OCI-LY1 (cell line): ENCODE measurements at regions not wholly inside any gene's neighbourhood (a gene's known extent, or its start where the extent isn't known, plus 50 kb on each side); places are given as distances from the start of the nearest gene placed in this dataset.

Source experiments
- H2AFZ ChIP-seq: fragments of 200-600 bp; sonication (generic), shearing (Covaris generic); 2 replicates; pipeline ENCODE4 v1.6.0; 2014; ENCODE audit warnings: antibody characterized with exemption, mild to moderate bottlenecking, low read length
- H3F3A ChIP-seq: fragments of 200-600 bp; sonication (generic), shearing (Covaris generic); 2 replicates; pipeline ENCODE4 v1.6.0; 2014; ENCODE audit warnings: mild to moderate bottlenecking, antibody characterized with exemption, low read length, moderate library complexity; ENCODE audit not compliant: insufficient read depth
- H3K27ac ChIP-seq: fragments of 200-600 bp; sonication (generic); 2 replicates; pipeline ENCODE4 v1.5.1; 2014; ENCODE audit warnings: low read length, mixed run types, mild to moderate bottlenecking, low read depth; ENCODE audit not compliant: poor library complexity, severe bottlenecking
- H3K27me3 ChIP-seq: fragments of 200-600 bp; sonication (generic); 2 replicates; pipeline ENCODE4 v1.6.0; 2014; ENCODE audit warnings: antibody characterized with exemption, mild to moderate bottlenecking, low read length, moderate library complexity; ENCODE audit not compliant: insufficient read depth
- H3K36me3 ChIP-seq: fragments of 200-600 bp; sonication (generic); 2 replicates; pipeline ENCODE4 v1.6.1; 2014; ENCODE audit warnings: mild to moderate bottlenecking, antibody characterized with exemption, low read length, moderate library complexity, mixed read lengths; ENCODE audit not compliant: insufficient read depth
- H3K4me1 ChIP-seq: fragments of 200-600 bp; sonication (generic); 2 replicates; pipeline ENCODE4 v1.5.1; 2014; ENCODE audit warnings: mild to moderate bottlenecking, low read length, moderate library complexity; ENCODE audit not compliant: insufficient read depth, severe bottlenecking
- H3K4me2 ChIP-seq: fragments of 200-600 bp; sonication (generic), shearing (Covaris generic); 2 replicates; pipeline ENCODE4 v1.6.1; 2014; ENCODE audit warnings: low read length
- H3K4me3 ChIP-seq: fragments of 200-600 bp; sonication (generic); 2 replicates; pipeline ENCODE4 v1.5.1; 2014; ENCODE audit warnings: low read length, low read depth, mild to moderate bottlenecking, mixed read lengths; ENCODE audit not compliant: poor library complexity, severe bottlenecking
- H3K79me2 ChIP-seq: fragments of 200-600 bp; shearing (Covaris generic); 2 replicates; pipeline ENCODE4 v1.6.1; 2016; ENCODE audit warnings: mixed run types, low read length, mixed read lengths; ENCODE audit not compliant: insufficient read depth
- H3K9ac ChIP-seq: fragments of 200-600 bp; sonication (generic), shearing (Covaris generic); 2 replicates; pipeline ENCODE4 v1.6.1; 2014; ENCODE audit warnings: mild to moderate bottlenecking, low read length, mixed read lengths
- H3K9me2 ChIP-seq: fragments of 200-600 bp; sonication (generic), shearing (Covaris generic); 2 replicates; pipeline ENCODE4 v1.6.1; 2014; ENCODE audit warnings: low read depth, mild to moderate bottlenecking, low read length, mixed read lengths
- H3K9me3 ChIP-seq: fragments of 200-600 bp; shearing (Covaris generic); 2 replicates; pipeline ENCODE4 v1.6.1; 2014; ENCODE audit warnings: low read length, mixed read lengths
- H4K20me1 ChIP-seq: fragments of 200-600 bp; sonication (generic), shearing (Covaris generic); 2 replicates; pipeline ENCODE4 v1.6.0; 2016; ENCODE audit warnings: mild to moderate bottlenecking, low read length; ENCODE audit not compliant: insufficient read depth
- CTCF ChIP-seq: fragments of 200-600 bp; sonication (generic), shearing (Covaris generic); IDR thresholded peaks from 2 replicates; pipeline ENCODE4 v1.5.1; 2017; ENCODE audit warnings: mild to moderate bottlenecking, antibody characterized with exemption, low read length, moderate library complexity, mixed read lengths
- EZH2 ChIP-seq: fragments of 200-600 bp; sonication (generic), shearing (Covaris generic); IDR thresholded peaks from 2 replicates; pipeline ENCODE4 v1.8.0; 2017; ENCODE audit warnings: borderline replicate concordance, mixed run types, mild to moderate bottlenecking, antibody characterized with exemption, low read length, moderate library complexity, mixed read lengths

DNA sequence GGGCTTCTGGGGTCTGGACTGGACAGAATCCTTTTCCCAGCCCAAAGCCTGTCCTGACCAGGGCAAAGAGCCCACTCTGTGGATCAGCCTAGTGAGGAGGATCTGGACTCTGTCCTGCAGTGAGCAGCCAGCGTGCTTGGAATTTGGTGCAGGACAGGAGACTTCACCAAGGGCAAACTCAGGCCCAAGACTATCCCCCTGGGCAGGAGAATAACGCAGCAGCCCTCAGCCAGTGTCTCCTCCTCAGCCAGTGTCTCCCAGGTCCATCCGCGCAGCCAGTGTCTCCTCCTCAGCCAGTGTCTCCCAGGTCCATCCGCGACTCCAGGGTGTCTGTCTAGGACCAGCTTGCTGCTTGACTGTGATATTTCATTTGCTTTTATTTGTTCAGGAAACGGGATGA, 1334.0 kb downstream of the TBC1D22A start:
- Histone ChIP-seq H2AFZ (no peak overlapping the region), H3K9me3 (no peaks in the 10 kb centered on the region)

GRCh38 chr22:48093981-48094380, 1331.5 kb downstream of the TBC1D22A start:
- H3K9me2 ChIP-seq, result no peaks in the 10 kb centered on the region
- peaks cover 4% of the 10 kb centered on the region; the same call in 1 of the 2 replicates for H3F3A ChIP-seq
- peak overlapping the region; percentile 40 for H3K27ac ChIP-seq
- peaks cover 77% of the 10 kb centered on the region for H3K4me1 ChIP-seq
- no peak overlapping the region for H3K4me3 ChIP-seq
- no peak for TF ChIP-seq CTCF
- no peak for TF ChIP-seq EZH2
- H3K36me3 ChIP-seq, result no peaks in the 10 kb centered on the region
- no peaks in the 10 kb centered on the region for H3K27me3 ChIP-seq
- no peaks in the 10 kb centered on the region for H4K20me1 ChIP-seq
- no peak overlapping the region for H3K4me2 ChIP-seq
- no peak overlapping the region for H3K9ac ChIP-seq
- no peaks in the 10 kb centered on the region for H3K79me2 ChIP-seq
- no peak overlapping the region for H2AFZ ChIP-seq
- H3K9me3 ChIP-seq, result no peaks in the 10 kb centered on the region

More for the DNA sequence above, 1334.0 kb downstream of the TBC1D22A start:
- peaks cover 85% of the 10 kb centered on the region for H3K4me1 ChIP-seq
- no peaks in the 10 kb centered on the region for H3K9me2 ChIP-seq
- no peaks in the 10 kb centered on the region for H3K79me2 ChIP-seq
- H3F3A ChIP-seq, result peaks cover 4% of the 10 kb centered on the region; the same call in 1 of the 2 replicates
- H3K4me3 ChIP-seq, result peak overlapping the region; percentile 13
- peak overlapping the region; percentile 59; the same call in 1 of the 2 replicates for H3K4me2 ChIP-seq
- peak overlapping the region; percentile 99 for H3K27ac ChIP-seq
- TF ChIP-seq CTCF (no peak), EZH2 (no peak)
- no peaks in the 10 kb centered on the region for H3K36me3 ChIP-seq
- no peaks in the 10 kb centered on the region for H3K27me3 ChIP-seq
- no peaks in the 10 kb centered on the region for H4K20me1 ChIP-seq
- peak overlapping the region; percentile 77 for H3K9ac ChIP-seq

- H3K9ac ChIP-seq, result no peak overlapping the region
- no peaks in the 10 kb centered on the region for H3K79me2 ChIP-seq
- no peaks in the 10 kb centered on the region for H3F3A ChIP-seq
- no peaks in the 10 kb centered on the region for H4K20me1 ChIP-seq
- no peaks in the 10 kb centered on the region for H3K27me3 ChIP-seq
- H3K4me1 ChIP-seq, result peaks cover 76% of the 10 kb centered on the region
- H3K9me3 ChIP-seq, result no peaks in the 10 kb centered on the region
- H2AFZ ChIP-seq, result no peak overlapping the region
- TF ChIP-seq EZH2 (no peak), CTCF (no peak)
- no peaks in the 10 kb centered on the region for H3K36me3 ChIP-seq
- H3K9me2 ChIP-seq, result no peaks in the 10 kb centered on the region
- peak overlapping the region; percentile 6 for H3K27ac ChIP-seq
- H3K4me3 ChIP-seq, result no peak overlapping the region
- H3K4me2 ChIP-seq, result no peak overlapping the region
These were observed 1330.4 kb downstream of the TBC1D22A start for GRCh38 chr22:48092866-48093265.
